Breast epithelium (tissue), 4 donors: ENCODE measurements at regions not wholly inside any gene's neighbourhood (a gene's known extent, or its start where the extent isn't known, plus 50 kb on each side); places are given as distances from the start of the nearest gene placed in this dataset.

Source experiments
- DNase-seq, 2 donors: peaks; one replicate each; pipeline ENCODE4 v3.0.0-alpha.2; 2019; ENCODE audit warnings: low spot score in 2 of 2
- H3K27ac ChIP-seq, 2 donors: fragments of 200-600 bp; sonication (generic) in 1 of 2; one replicate each; pipeline ENCODE4 v1.5.1; 2016 to 2019; ENCODE audit warnings: mild to moderate bottlenecking in 1 of 2
- H3K27me3 ChIP-seq, 2 donors: fragments of 200-600 bp; sonication (generic) in 1 of 2; one replicate each; pipeline versions ENCODE4 v1.5.1 to v1.6.0; 2017 to 2019; ENCODE audit warnings: control low read depth in 1 of 2, mild to moderate bottlenecking in 1 of 2
- H3K36me3 ChIP-seq: fragments of 200-600 bp; one replicate; pipeline ENCODE4 v1.5.1; 2019
- H3K4me1 ChIP-seq, 2 donors: fragments of 200-600 bp; sonication (generic); one replicate each; pipeline ENCODE4 v1.5.1; 2016 to 2019; ENCODE audit warnings: control low read depth in 1 of 2
- H3K4me3 ChIP-seq, 3 donors: fragments of 200-600 bp; sonication (generic); 1 replicate in 2 of 3; 2 replicates in 1 of 3; pipeline ENCODE4 v1.5.1; 2016 to 2019; ENCODE audit warnings: mild to moderate bottlenecking in 3 of 3, moderate library complexity in 2 of 3
- H3K9me3 ChIP-seq, 2 donors: fragments of 200-600 bp; sonication (generic) in 1 of 2; one replicate each; pipeline ENCODE4 v1.5.1; 2016 to 2019; ENCODE audit warnings: control low read depth in 1 of 2
- POLR2A ChIP-seq: fragments of 450-650 bp; IDR thresholded peaks from one replicate; pipeline ENCODE4 v1.6.1; 2016; ENCODE audit warnings: antibody characterized with exemption, mild to moderate bottlenecking, moderate library complexity
- POLR2AphosphoS5 ChIP-seq, 3 donors: sonication (generic); formaldehyde crosslinking; IDR thresholded peaks; one replicate each; pipeline ENCODE4 v1.6.1; 2017; ENCODE audit warnings: antibody characterized with exemption in 3 of 3
- intact Hi-C: fragments of 100-400 bp; cut with DNase I; formaldehyde crosslinking; loops from one replicate; pipeline ENCODE4 v1.15.1; 2023; ENCODE audit warnings: low total_unique reads
- TF ChIP-seq, protein P1 (sequence below), 3 donors: fragments of 450-650 bp; IDR thresholded peaks; one replicate each; pipeline ENCODE4 v1.5.1; 2016 to 2017; ENCODE audit warnings: antibody characterized with exemption in 3 of 3, mild to moderate bottlenecking in 3 of 3, moderate library complexity in 3 of 3

DNA sequence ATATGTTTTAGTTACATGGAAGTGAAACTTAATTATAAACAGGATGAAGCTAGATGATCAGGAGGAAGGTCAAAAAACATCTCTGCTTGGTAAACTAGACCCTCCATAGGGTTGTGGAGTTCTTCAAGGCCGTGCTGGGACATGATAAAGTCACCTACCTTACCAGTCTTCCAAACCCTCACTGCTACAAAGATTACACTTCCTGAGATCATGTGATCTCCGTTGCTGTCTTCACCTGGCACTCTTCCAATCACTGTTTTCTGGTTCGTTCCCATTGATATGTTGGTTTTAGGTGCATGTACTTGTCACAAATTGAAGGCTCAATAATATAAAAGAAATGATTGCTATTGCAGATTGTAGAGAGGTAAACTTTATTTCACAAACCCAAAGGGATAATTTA is 161.5 kb upstream of the MAN1A1 start:
- no peak overlapping the region for H3K27ac ChIP-seq
- DNase-seq, result no peak
- no peaks in the 10 kb centered on the region for H3K4me1 ChIP-seq
- no peaks in the 10 kb centered on the region for H3K36me3 ChIP-seq
- H3K4me3 ChIP-seq, result no peak overlapping the region
- intact Hi-C loops, result no loop called here
- H3K27me3 ChIP-seq, result no peaks in the 10 kb centered on the region
- TF ChIP-seq, protein P1, sequence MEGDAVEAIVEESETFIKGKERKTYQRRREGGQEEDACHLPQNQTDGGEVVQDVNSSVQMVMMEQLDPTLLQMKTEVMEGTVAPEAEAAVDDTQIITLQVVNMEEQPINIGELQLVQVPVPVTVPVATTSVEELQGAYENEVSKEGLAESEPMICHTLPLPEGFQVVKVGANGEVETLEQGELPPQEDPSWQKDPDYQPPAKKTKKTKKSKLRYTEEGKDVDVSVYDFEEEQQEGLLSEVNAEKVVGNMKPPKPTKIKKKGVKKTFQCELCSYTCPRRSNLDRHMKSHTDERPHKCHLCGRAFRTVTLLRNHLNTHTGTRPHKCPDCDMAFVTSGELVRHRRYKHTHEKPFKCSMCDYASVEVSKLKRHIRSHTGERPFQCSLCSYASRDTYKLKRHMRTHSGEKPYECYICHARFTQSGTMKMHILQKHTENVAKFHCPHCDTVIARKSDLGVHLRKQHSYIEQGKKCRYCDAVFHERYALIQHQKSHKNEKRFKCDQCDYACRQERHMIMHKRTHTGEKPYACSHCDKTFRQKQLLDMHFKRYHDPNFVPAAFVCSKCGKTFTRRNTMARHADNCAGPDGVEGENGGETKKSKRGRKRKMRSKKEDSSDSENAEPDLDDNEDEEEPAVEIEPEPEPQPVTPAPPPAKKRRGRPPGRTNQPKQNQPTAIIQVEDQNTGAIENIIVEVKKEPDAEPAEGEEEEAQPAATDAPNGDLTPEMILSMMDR (IDR thresholded peaks at IDR 0.05), result no peak
- TF ChIP-seq POLR2AphosphoS5 (IDR thresholded peaks at IDR 0.05), result no peak
- TF ChIP-seq POLR2A, result no peak
- no peaks in the 10 kb centered on the region for H3K9me3 ChIP-seq

DNA sequence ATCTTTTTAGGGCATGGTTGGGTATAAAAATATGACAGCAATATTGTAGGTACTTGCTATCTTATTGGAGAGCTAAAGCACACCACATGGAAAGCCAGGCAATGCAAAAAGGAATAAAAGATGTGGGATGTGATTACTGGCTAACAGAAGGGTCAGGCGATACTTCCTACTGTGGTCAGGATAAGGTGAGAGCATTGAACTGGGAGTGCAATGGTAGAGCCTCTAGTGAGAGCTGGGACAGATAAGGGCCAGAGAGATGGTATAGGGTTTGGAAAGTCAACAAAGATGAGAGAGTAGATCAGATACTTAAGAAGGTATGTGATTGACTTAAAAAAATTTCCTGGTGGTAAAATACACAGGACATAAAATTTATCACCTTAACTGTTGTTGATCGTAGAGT is 160.7 kb upstream of the MAN1A1 start:
- TF ChIP-seq POLR2AphosphoS5 (IDR thresholded peaks at IDR 0.05) (no peak), POLR2A (no peak)
- TF ChIP-seq, protein P1 (IDR thresholded peaks at IDR 0.05), result no peak
- DNase-seq, result no peak
- Histone ChIP-seq H3K4me1 (no peaks in the 10 kb centered on the region), H3K9me3 (no peaks in the 10 kb centered on the region), H3K27me3 (no peaks in the 10 kb centered on the region), H3K36me3 (no peaks in the 10 kb centered on the region), H3K27ac (no peak overlapping the region), H3K4me3 (no peak overlapping the region)
- intact Hi-C loops, result no loop called here

DNA sequence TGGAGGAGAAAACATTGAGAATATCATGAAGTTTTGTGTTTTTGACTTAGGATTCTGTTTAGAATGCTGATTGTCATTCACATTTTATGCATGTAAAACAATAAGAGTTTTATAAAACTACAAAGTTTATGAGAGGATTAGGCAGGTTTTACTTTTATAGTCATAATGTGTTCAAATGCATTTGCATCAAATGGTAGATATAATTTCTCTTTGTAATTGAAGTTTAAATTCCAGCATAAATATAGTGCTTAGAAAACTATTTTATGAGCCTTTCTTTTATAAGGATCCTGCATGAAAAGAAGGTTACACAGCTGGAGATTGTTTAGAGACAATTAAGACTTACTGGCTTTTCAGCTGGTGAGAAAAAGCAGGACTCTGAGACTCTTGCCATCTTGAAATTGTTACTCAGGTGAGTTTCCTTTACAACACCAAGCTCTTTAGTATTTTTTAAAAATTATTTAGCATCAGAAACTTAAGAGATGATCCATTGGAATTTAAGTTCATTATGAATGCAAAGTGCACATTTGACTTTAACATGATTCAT is 157.1 kb upstream of the MAN1A1 start:
- H3K27ac ChIP-seq, result no peak overlapping the region
- TF ChIP-seq POLR2A, result no peak
- TF ChIP-seq, protein P1 (IDR thresholded peaks at IDR 0.05), result no peak
- TF ChIP-seq POLR2AphosphoS5 (IDR thresholded peaks at IDR 0.05), result no peak
- no peak for DNase-seq

DNA sequence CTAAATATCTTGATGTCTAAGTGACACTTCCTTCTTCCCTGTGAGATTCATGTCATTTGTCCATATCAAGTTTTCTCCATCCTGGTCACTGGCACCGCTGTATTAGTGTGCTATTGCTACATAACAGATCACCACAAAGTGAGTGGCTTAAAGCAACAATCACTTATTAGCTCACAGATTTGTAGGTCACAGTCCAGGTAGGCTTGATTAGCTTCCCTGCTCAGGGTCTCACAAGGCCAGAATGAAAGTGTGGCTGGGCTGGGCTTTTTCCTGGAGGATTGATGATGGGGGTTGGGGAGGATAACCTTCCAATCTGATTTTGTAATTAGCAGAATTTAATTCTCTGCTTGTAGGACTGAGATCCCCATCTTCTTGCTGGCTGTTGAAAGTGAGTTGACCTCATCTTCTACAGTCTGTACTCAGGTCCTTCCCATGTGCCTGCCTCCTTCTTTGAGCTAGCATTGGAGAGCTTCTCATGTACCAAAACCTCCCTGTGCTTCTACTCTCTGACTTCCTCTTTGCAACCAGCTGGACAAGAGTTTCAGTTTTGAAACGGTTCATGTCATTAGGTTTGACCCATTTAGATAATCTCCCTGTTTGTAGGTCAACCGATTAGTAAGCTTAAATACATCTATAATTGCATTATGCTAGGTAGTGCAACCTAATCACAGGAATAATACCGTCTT is 152.4 kb upstream of the MAN1A1 start:
- Histone ChIP-seq H3K27ac (no peak overlapping the region), H3K4me1 (no peaks in the 10 kb centered on the region), H3K36me3 (no peaks in the 10 kb centered on the region), H3K4me3 (no peak overlapping the region), H3K27me3 (no peaks in the 10 kb centered on the region), H3K9me3 (no peaks in the 10 kb centered on the region)
- intact Hi-C loops, result no loop called here
- no peak for DNase-seq
- TF ChIP-seq, protein P1 (IDR thresholded peaks at IDR 0.05), result no peak
- no peak for TF ChIP-seq POLR2A
- no peak for TF ChIP-seq POLR2AphosphoS5 (IDR thresholded peaks at IDR 0.05)

More for the DNA sequence above, 157.1 kb upstream of the MAN1A1 start:
- Histone ChIP-seq H3K9me3 (no peaks in the 10 kb centered on the region), H3K27me3 (no peaks in the 10 kb centered on the region), H3K4me1 (no peaks in the 10 kb centered on the region), H3K4me3 (no peak overlapping the region), H3K36me3 (no peaks in the 10 kb centered on the region)
- intact Hi-C loops, result no loop called here

DNA sequence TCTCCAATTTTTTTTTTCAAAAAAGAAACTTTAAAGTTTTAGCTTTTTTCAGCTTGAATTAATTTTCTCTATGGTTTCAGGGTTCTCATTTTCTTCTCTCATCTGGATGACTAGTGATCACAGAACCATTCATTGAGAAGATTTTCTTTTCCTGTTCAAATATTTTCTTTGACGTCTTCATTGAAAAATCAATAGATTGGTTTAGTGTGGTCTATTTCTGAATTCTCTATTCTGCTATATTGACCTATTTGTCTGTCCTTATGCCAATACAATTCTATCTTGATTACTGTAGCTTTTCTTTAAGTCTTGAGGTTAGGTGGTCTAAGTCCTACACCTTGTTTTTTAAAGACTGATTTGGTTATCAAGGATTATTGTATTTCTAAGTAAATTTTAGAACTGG is 150.2 kb upstream of the MAN1A1 start:
- DNase-seq, result no peak
- Histone ChIP-seq H3K27ac (no peak overlapping the region), H3K4me3 (no peak overlapping the region), H3K36me3 (no peaks in the 10 kb centered on the region), H3K4me1 (no peaks in the 10 kb centered on the region), H3K27me3 (no peaks in the 10 kb centered on the region), H3K9me3 (no peaks in the 10 kb centered on the region)
- TF ChIP-seq POLR2A (no peak), POLR2AphosphoS5 (IDR thresholded peaks at IDR 0.05) (no peak)
- intact Hi-C loops, result no loop called here
